Activated naive CD8-positive, alpha-beta T cell treated with anti-CD3 and anti-CD28 coated beads for 36 hours (primary cell): ENCODE measurements at regions not wholly inside any gene's neighbourhood (a gene's known extent, or its start where the extent isn't known, plus 50 kb on each side); places are given as distances from the start of the nearest gene placed in this dataset.
A peak's percentile ranks its signal among the peaks of the same experiment; 100 is the strongest.

ENCODE experiments used
- DNase-seq: peaks from one replicate; pipeline ENCODE4 v3.0.0; 2021
- H3K27ac Mint-ChIP-seq: one replicate; pipeline ENCODE4 v1.8.0; 2022; ENCODE audit warnings: mild to moderate bottlenecking, moderate library complexity, mixed read lengths
- H3K27me3 Mint-ChIP-seq: one replicate; pipeline ENCODE4 v1.8.0; 2022; ENCODE audit warnings: mild to moderate bottlenecking, mixed read lengths
- H3K36me3 Mint-ChIP-seq: one replicate; pipeline ENCODE4 v1.8.0; 2021; ENCODE audit warnings: mild to moderate bottlenecking, mixed read lengths
- H3K4me1 Mint-ChIP-seq: one replicate; pipeline ENCODE4 v1.8.0; 2021; ENCODE audit warnings: mixed read lengths
- H3K4me3 Mint-ChIP-seq: one replicate; pipeline ENCODE4 v1.8.0; 2022; ENCODE audit warnings: mild to moderate bottlenecking, moderate library complexity, mixed read lengths
- H3K9me3 Mint-ChIP-seq: one replicate; pipeline ENCODE4 v1.8.0; 2022; ENCODE audit warnings: mixed read lengths

DNA sequence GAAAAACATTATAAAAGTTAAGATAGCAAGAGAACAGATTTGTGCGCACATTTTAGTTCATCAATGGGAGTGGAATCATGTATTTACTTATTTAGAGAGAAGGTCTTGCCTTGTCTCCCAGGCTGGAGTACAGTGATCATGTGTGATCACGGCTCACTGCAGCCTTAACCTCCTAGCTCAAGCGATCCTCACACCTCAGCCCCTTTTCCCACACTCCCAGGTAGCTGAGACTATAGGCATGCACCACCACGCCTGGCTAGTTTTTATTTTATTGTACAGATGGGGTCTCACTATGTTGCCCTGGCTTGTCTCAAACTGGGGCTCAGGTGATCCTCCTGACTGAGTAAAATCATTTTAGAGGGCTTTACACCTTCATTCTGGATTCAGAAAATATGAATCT is 72.3 kb upstream of the ADGRF1 start:
- Mint-ChIP-seq H3K4me3 (no peak overlapping the region), H3K36me3 (no peaks in the 10 kb centered on the region), H3K27ac (no peak overlapping the region), H3K9me3 (no peaks in the 10 kb centered on the region), H3K4me1 (no peaks in the 10 kb centered on the region), H3K27me3 (no peaks in the 10 kb centered on the region)
- no peak for DNase-seq

DNA sequence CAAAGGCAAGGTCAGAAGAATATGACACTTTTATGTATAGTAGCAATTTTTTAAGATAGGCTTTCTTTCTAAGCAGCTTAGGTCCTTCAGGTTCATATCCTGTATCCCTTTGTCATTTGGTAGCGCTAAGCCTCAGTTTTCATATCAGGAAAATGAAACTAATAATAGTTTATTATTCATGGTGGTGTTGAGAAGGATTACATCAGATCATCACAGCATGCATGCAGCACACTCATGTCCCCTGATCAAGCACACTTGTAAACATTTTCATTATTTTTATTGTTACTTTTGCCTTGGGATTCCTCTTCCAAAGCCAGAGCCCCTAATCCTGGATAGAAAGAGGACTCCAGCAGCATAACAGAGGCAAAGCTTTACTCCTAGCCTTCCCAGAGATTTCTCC is 70.2 kb upstream of the ADGRF1 start:
- Mint-ChIP-seq H3K27me3 (no peaks in the 10 kb centered on the region), H3K36me3 (no peaks in the 10 kb centered on the region), H3K27ac (no peak overlapping the region), H3K4me3 (no peak overlapping the region), H3K4me1 (no peaks in the 10 kb centered on the region), H3K9me3 (no peaks in the 10 kb centered on the region)
- DNase-seq = no peak

DNA sequence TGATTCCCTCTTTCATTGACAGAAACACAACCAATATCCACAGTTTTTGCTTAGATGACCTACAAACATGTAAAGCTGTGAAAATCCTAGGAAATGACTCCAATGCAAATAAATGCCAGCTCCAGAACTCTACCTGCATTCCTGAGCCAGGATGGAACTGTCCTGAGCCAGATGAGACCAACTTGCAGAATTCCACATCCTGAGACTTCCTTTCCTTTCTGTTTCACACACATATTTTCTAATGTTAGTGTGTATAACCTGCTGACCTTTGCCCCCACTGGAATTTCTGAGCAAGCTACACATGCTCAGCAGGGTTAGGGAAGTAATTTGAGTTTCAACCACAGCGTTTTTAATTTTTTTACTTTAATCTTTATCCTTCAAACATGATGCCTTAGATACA is 69.6 kb upstream of the ADGRF1 start:
- Mint-ChIP-seq H3K27ac (no peak overlapping the region), H3K27me3 (no peaks in the 10 kb centered on the region), H3K9me3 (no peaks in the 10 kb centered on the region), H3K4me1 (no peaks in the 10 kb centered on the region), H3K4me3 (no peak overlapping the region), H3K36me3 (no peaks in the 10 kb centered on the region)
- DNase-seq = no peak

DNA sequence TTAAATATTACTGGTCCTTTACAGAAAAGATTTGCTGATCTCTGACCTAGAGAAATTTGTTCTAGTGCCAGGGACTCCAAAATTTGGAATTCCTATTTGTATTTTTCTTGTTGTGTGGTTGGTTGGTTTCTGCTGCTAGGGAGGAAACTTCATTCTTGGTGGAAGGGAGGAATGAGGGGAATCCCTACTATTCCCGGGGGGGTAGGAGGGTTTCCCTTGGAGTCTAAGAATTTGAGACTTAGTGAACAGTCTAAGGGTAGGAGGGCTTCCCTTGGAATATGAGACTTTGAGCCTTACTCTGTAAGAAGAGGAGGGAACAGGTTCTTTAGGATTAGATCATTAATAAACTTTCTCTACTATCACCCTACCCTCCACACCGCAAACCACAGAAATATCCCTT is 67.1 kb upstream of the ADGRF1 start:
- Mint-ChIP-seq H3K27ac (no peak overlapping the region), H3K27me3 (no peaks in the 10 kb centered on the region), H3K4me1 (no peaks in the 10 kb centered on the region), H3K9me3 (no peaks in the 10 kb centered on the region), H3K4me3 (no peak overlapping the region), H3K36me3 (no peaks in the 10 kb centered on the region)
- no peak for DNase-seq

GRCh38 chr6:47106721-47107197 is 64.6 kb upstream of the ADGRF1 start:
- Mint-ChIP-seq H3K27me3 (no peaks in the 10 kb centered on the region), H3K27ac (no peak overlapping the region), H3K36me3 (no peaks in the 10 kb centered on the region), H3K4me3 (no peak overlapping the region), H3K4me1 (no peaks in the 10 kb centered on the region), H3K9me3 (no peaks in the 10 kb centered on the region)
- no peak for DNase-seq

DNA sequence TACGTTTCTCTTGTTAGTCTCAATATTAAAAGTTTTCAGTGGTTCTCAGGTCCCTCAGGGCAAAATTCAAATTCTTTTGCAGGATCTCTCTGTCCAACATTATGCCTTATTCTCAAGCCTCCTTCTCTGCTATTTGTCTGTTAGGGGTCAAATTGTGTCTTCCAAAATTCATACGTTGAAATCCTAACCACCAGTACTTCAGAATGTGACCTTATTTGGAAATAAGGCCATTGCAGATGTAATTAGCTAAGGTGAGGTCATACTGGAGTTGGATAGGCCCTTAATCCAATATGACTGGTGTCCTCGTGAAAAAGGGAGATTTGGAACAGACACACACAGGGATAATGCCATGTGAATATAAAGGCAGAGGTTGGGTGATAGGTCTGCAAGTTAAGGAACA is 64.1 kb upstream of the ADGRF1 start:
- no peak for DNase-seq
- Mint-ChIP-seq H3K9me3 (no peaks in the 10 kb centered on the region), H3K36me3 (no peaks in the 10 kb centered on the region), H3K27me3 (no peaks in the 10 kb centered on the region), H3K27ac (no peak overlapping the region), H3K4me1 (no peaks in the 10 kb centered on the region), H3K4me3 (no peak overlapping the region)

DNA sequence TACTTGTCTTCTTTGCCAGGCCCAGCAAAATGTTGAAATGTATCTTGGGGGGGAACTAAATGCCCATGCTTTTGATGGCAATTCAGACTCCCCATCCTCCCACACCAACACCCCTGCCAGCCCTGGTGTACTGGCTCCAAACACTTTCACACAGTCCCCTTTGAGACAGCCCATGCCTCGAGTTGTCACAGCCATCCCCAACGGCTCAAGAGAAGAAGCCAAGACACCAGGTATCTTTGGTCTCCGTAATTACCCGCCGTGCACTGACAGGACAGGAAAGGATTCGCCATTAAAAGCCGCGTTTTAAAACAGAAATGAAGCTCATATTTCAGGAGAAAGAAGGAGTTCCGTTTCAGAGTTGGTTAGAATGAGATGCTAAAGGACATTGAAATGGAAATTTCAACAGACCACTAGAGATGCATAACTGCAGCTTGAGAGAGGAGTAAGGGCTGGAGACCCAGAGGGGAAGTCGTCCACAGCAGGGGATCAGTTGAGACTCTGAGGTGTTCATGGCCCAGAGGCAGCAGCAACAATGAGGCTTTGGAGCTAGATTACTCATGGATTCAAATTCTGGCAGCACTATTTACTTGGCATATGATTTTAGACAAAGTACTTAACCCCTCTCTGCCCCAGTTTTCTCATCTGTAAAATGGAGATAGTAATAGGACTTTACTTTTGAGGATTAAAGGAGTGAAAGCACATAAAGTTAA is 63.5 kb upstream of the ADGRF1 start:
- Mint-ChIP-seq H3K4me3 (no peak overlapping the region), H3K27me3 (no peaks in the 10 kb centered on the region), H3K9me3 (no peaks in the 10 kb centered on the region), H3K36me3 (no peaks in the 10 kb centered on the region), H3K4me1 (no peaks in the 10 kb centered on the region), H3K27ac (no peak overlapping the region)
- DNase-seq = no peak

DNA sequence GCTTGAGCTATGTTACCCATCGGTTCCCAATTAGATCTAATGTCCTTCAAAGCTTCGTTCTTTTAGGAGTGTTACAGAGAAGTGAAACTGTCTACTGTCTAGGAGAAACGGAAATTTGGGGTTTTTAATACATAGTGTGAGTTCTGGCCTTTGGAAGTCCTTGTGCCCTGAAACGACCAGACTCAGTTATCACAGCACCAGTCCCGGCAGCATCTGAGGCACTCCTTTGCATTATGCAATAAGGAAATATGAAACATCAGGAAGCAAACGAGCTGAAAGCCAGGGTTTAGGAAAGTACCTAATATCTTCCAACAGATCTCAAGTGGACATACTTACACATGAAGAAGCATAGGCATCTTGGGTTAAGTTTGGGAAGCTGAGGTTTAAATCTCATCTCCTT is 61.8 kb upstream of the ADGRF1 start:
- Mint-ChIP-seq H3K4me1 (no peaks in the 10 kb centered on the region), H3K27me3 (no peaks in the 10 kb centered on the region)

GRCh38 chr6:47102331-47102730 is 60.2 kb upstream of the ADGRF1 start:
- H3K27ac Mint-ChIP-seq = no peak overlapping the region
- no peak for DNase-seq
- H3K4me1 Mint-ChIP-seq = no peaks in the 10 kb centered on the region
- no peaks in the 10 kb centered on the region for H3K9me3 Mint-ChIP-seq
- H3K27me3 Mint-ChIP-seq = no peaks in the 10 kb centered on the region
- H3K4me3 Mint-ChIP-seq = no peak overlapping the region
- no peaks in the 10 kb centered on the region for H3K36me3 Mint-ChIP-seq

More for the DNA sequence above, 61.8 kb upstream of the ADGRF1 start:
- no peaks in the 10 kb centered on the region for H3K36me3 Mint-ChIP-seq
- H3K4me3 Mint-ChIP-seq = no peak overlapping the region
- no peak for DNase-seq
- no peak overlapping the region for H3K27ac Mint-ChIP-seq
- H3K9me3 Mint-ChIP-seq = no peaks in the 10 kb centered on the region

DNA sequence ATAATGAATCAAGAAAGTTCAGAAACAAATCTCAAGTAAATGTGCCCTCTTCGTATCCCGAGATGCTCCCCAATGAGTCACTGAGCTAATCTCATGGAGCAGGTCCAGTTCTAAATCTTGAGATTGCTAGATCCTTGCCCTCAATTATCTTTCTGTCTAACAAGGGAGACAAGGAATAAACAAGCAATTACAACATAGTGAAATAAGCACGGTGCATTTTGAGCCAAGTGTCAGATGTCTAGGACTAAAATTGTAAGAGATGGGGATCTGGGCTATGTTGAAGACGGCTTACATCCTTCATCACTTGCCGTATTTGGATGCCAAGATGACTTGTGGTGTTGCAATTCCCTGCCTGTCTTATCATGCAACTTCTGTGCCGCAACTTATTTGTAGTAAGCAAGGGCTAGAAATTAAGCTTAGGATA is 56.5 kb upstream of the ADGRF1 start:
- Mint-ChIP-seq H3K4me3 (no peak overlapping the region), H3K27me3 (peaks cover 2% of the 10 kb centered on the region), H3K36me3 (no peaks in the 10 kb centered on the region), H3K4me1 (no peaks in the 10 kb centered on the region), H3K27ac (no peak overlapping the region), H3K9me3 (no peaks in the 10 kb centered on the region)
- DNase-seq = no peak

GRCh38 chr6:47097092-47097945 is 55.2 kb upstream of the ADGRF1 start:
- H3K4me1 Mint-ChIP-seq = no peaks in the 10 kb centered on the region
- H3K4me3 Mint-ChIP-seq = no peak overlapping the region
- peaks cover 4% of the 10 kb centered on the region for H3K27me3 Mint-ChIP-seq
- no peaks in the 10 kb centered on the region for H3K36me3 Mint-ChIP-seq
- no peak overlapping the region for H3K27ac Mint-ChIP-seq
- DNase-seq = peak; percentile 44
- no peaks in the 10 kb centered on the region for H3K9me3 Mint-ChIP-seq

GRCh38 chr6:47096211-47096895 is 54.2 kb upstream of the ADGRF1 start:
- Mint-ChIP-seq H3K27ac (no peak overlapping the region), H3K4me3 (no peak overlapping the region), H3K4me1 (no peaks in the 10 kb centered on the region), H3K36me3 (no peaks in the 10 kb centered on the region), H3K27me3 (peaks cover 4% of the 10 kb centered on the region), H3K9me3 (no peaks in the 10 kb centered on the region)
- DNase-seq = no peak

GRCh38 chr6:47094241-47094925 is 52.3 kb upstream of the ADGRF1 start:
- Mint-ChIP-seq H3K9me3 (no peaks in the 10 kb centered on the region), H3K4me3 (no peak overlapping the region), H3K36me3 (no peaks in the 10 kb centered on the region), H3K27me3 (peaks cover 4% of the 10 kb centered on the region), H3K4me1 (no peaks in the 10 kb centered on the region), H3K27ac (no peak overlapping the region)
- no peak for DNase-seq

DNA sequence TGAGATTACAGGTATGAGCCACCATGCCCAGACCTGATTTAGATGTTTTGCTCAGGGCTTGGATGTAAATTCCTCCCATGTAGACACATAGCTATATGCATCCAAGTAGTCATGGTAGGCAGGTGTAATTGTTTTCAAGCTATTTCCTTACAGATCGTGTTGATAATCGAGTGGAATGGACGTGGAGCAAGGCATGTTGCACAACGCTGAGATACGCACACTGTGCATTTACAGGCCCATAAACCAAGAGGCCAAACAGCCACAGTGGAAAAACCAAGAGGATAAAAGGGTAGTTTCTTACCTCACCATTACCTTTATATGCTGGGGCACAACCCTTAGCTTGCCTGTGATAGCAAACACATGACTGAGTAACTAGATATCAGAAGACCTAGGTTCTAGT is 51.0 kb upstream of the ADGRF1 start:
- Mint-ChIP-seq H3K27me3 (peaks cover 4% of the 10 kb centered on the region), H3K36me3 (no peaks in the 10 kb centered on the region), H3K4me3 (no peak overlapping the region), H3K4me1 (no peaks in the 10 kb centered on the region), H3K27ac (no peak overlapping the region), H3K9me3 (no peaks in the 10 kb centered on the region)
- DNase-seq = no peak
